Neural progenitor cell (in vitro differentiated cells): ENCODE measurements at regions not wholly inside any gene's neighbourhood (a gene's known extent, or its start where the extent isn't known, plus 50 kb on each side); places are given as distances from the start of the nearest gene placed in this dataset.

ENCODE experiments used
- DNase-seq: peaks from one replicate; pipeline ENCODE4 v3.0.0-alpha.2; 2016; ENCODE audit warnings: low spot score
- H2AFZ ChIP-seq: fragments of 200-600 bp; sonication (generic); replicated peaks from 2 replicates; pipeline ENCODE4 v1.6.1; 2016; ENCODE audit warnings: antibody characterized with exemption
- H3F3A ChIP-seq: fragments of 200-600 bp; sonication (generic); 2 replicates; pipeline ENCODE4 v1.6.1; 2016; ENCODE audit warnings: antibody characterized with exemption, low read depth
- H3K27ac ChIP-seq: fragments of 200-600 bp; sonication (generic); 2 replicates; pipeline ENCODE4 v1.5.1; 2016; ENCODE audit warnings: mild to moderate bottlenecking
- H3K27me3 ChIP-seq: fragments of 200-600 bp; sonication (generic); 2 replicates; pipeline ENCODE4 v1.6.1; 2016; ENCODE audit warnings: mild to moderate bottlenecking, moderate library complexity
- H3K36me3 ChIP-seq: fragments of 200-600 bp; sonication (generic); 2 replicates; pipeline ENCODE4 v1.5.1; 2016
- H3K4me1 ChIP-seq: fragments of 200-600 bp; sonication (generic); 2 replicates; pipeline ENCODE4 v1.6.1; 2016; ENCODE audit warnings: mixed run types
- H3K4me2 ChIP-seq: fragments of 200-600 bp; sonication (generic); 2 replicates; pipeline ENCODE4 v1.6.1; 2016
- H3K4me3 ChIP-seq: fragments of 200-600 bp; sonication (generic); 2 replicates; pipeline ENCODE4 v1.5.1; 2016
- H3K79me2 ChIP-seq: fragments of 200-600 bp; sonication (generic); 2 replicates; pipeline ENCODE4 v1.6.1; 2016; ENCODE audit warnings: low read depth
- H3K9ac ChIP-seq: fragments of 200-600 bp; sonication (generic); 2 replicates; pipeline ENCODE4 v1.6.1; 2016
- H3K9me3 ChIP-seq: fragments of 200-600 bp; sonication (generic); 2 replicates; pipeline ENCODE4 v1.5.1; 2016; ENCODE audit warnings: low read depth
- H4K20me1 ChIP-seq: fragments of 200-600 bp; sonication (generic); 2 replicates; pipeline ENCODE4 v1.6.1; 2016; ENCODE audit warnings: low read depth
- H3K27ac Mint-ChIP-seq: 3 replicates; pipeline ENCODE4 v1.8.0; 2021; ENCODE audit warnings: mixed read lengths
- H3K27me3 Mint-ChIP-seq: 2 replicates; pipeline ENCODE4 v1.8.0; 2022; ENCODE audit warnings: low read depth, mild to moderate bottlenecking, inconsistent platforms, moderate library complexity, mixed read lengths; ENCODE audit not compliant: insufficient read depth
- H3K36me3 Mint-ChIP-seq: 3 replicates; pipeline ENCODE4 v1.8.0; 2021; ENCODE audit warnings: mixed read lengths
- H3K4me1 Mint-ChIP-seq: 3 replicates; pipeline ENCODE4 v1.8.0; 2021; ENCODE audit warnings: mixed read lengths
- H3K4me3 Mint-ChIP-seq: 3 replicates; pipeline ENCODE4 v1.8.0; 2021; ENCODE audit warnings: mild to moderate bottlenecking, moderate library complexity, mixed read lengths
- H3K9me3 Mint-ChIP-seq: 3 replicates; pipeline ENCODE4 v1.8.0; 2020; ENCODE audit warnings: mixed read lengths
- EZH2 ChIP-seq: fragments of 200-600 bp; sonication (generic); IDR thresholded peaks from 2 replicates; pipeline ENCODE4 v1.6.1; 2017; ENCODE audit warnings: antibody characterized with exemption, mild to moderate bottlenecking, moderate library complexity
- EZH2phosphoT487 ChIP-seq: fragments of 200-600 bp; sonication (generic); IDR thresholded peaks from 2 replicates; pipeline ENCODE4 v1.6.1; 2017; ENCODE audit warnings: antibody characterized with exemption
- TF ChIP-seq, protein P1 (sequence below): fragments of 200-600 bp; sonication (generic); IDR thresholded peaks from 2 replicates; pipeline ENCODE4 v1.5.1; 2017; ENCODE audit warnings: antibody characterized with exemption, mild to moderate bottlenecking

DNA sequence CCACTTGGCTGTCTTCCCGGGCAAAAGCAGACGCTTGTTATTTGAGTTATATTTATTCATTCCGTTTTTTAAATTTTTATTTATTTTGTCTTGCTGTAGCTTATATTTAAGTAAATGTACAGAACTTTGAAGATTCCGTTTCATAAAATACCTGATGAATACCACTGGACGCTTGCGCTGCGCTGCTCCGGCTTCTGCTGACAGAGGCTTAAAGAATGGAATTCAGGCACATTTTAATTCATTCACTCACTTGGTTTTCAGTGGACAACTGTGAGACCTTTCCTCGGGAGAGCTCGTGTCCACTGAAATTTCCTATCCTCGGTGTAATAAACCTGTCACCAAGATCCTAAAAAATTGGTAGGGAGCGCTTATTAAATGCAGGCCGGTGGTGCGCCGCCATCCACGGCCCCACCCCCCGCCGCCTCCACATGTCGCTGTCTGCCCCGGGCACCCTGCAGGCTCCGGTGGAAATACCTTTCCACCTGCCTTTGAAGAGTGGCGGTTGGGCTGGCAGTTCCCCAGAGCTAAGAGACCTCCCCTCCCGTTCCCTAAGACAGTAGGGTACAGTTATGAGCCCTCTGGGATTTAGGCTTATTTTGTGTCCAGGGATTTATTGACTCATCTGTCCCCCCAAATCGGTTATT, 62.5 kb upstream of the UBE2E1 start:
- no peaks in the 10 kb centered on the region for H3K36me3 Mint-ChIP-seq
- no peak overlapping the region for H3K4me3 Mint-ChIP-seq
- H3K4me3 ChIP-seq = peak overlapping the region; percentile 41
- no peaks in the 10 kb centered on the region for H3K36me3 ChIP-seq
- H3K9me3 ChIP-seq = no peaks in the 10 kb centered on the region
- H3K9me3 Mint-ChIP-seq = no peaks in the 10 kb centered on the region
- no peak for TF ChIP-seq EZH2
- TF ChIP-seq, protein P1, sequence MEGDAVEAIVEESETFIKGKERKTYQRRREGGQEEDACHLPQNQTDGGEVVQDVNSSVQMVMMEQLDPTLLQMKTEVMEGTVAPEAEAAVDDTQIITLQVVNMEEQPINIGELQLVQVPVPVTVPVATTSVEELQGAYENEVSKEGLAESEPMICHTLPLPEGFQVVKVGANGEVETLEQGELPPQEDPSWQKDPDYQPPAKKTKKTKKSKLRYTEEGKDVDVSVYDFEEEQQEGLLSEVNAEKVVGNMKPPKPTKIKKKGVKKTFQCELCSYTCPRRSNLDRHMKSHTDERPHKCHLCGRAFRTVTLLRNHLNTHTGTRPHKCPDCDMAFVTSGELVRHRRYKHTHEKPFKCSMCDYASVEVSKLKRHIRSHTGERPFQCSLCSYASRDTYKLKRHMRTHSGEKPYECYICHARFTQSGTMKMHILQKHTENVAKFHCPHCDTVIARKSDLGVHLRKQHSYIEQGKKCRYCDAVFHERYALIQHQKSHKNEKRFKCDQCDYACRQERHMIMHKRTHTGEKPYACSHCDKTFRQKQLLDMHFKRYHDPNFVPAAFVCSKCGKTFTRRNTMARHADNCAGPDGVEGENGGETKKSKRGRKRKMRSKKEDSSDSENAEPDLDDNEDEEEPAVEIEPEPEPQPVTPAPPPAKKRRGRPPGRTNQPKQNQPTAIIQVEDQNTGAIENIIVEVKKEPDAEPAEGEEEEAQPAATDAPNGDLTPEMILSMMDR = peak; percentile 45
- no peak overlapping the region for H3K27ac Mint-ChIP-seq
- H4K20me1 ChIP-seq = no peaks in the 10 kb centered on the region
- DNase-seq = peak; percentile 51
- no peak overlapping the region for H3K9ac ChIP-seq
- H3K4me1 ChIP-seq = peaks cover 40% of the 10 kb centered on the region
- no peak overlapping the region for H2AFZ ChIP-seq
- H3K4me2 ChIP-seq = peak overlapping the region; percentile 79
- no peak overlapping the region for H3K27ac ChIP-seq
- no peaks in the 10 kb centered on the region for H3K79me2 ChIP-seq
- peaks cover 34% of the 10 kb centered on the region for H3K4me1 Mint-ChIP-seq
- peaks cover 6% of the 10 kb centered on the region for H3F3A ChIP-seq
- peaks cover 6% of the 10 kb centered on the region for H3K27me3 Mint-ChIP-seq
- peaks cover 46% of the 10 kb centered on the region for H3K27me3 ChIP-seq

DNA sequence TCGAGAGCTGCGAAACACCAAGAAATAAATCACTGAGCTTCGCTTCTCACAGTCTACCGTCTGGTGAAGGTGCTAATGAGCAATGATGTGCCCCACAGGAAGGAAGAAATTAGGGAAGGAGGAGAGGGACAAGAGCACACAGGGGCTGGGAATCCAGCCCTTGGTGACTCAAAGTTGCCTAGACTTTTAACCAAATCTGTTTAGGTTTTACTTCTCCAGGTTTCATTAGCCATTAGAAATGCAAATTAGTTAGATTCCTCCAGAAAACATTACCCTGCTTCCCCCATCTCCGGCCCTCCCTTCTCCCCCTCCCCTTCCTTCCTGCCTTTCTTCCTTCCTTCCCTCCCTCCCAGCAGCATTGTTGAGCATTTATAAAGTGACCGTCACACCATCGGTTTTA, 59.3 kb upstream of the UBE2E1 start:
- Histone ChIP-seq H3K9me3 (no peaks in the 10 kb centered on the region), H3K36me3 (no peaks in the 10 kb centered on the region), H3K4me1 (peaks cover 49% of the 10 kb centered on the region), H3K27ac (no peak overlapping the region), H3K4me2 (peak overlapping the region; percentile 37), H3K27me3 (peaks cover 42% of the 10 kb centered on the region), H4K20me1 (no peaks in the 10 kb centered on the region), H3K9ac (no peak overlapping the region), H3K4me3 (no peak overlapping the region), H3K79me2 (no peaks in the 10 kb centered on the region), H2AFZ (peak overlapping the region; percentile 93), H3F3A (peaks cover 9% of the 10 kb centered on the region)
- H3K4me3 Mint-ChIP-seq = no peak overlapping the region
- peaks cover 38% of the 10 kb centered on the region for H3K4me1 Mint-ChIP-seq
- DNase-seq = no peak
- TF ChIP-seq, protein P1 = no peak
- TF ChIP-seq EZH2phosphoT487 (no peak), EZH2 (no peak)
- H3K27me3 Mint-ChIP-seq = peaks cover 3% of the 10 kb centered on the region
- H3K36me3 Mint-ChIP-seq = no peaks in the 10 kb centered on the region
- no peak overlapping the region for H3K27ac Mint-ChIP-seq
- H3K9me3 Mint-ChIP-seq = no peaks in the 10 kb centered on the region

DNA sequence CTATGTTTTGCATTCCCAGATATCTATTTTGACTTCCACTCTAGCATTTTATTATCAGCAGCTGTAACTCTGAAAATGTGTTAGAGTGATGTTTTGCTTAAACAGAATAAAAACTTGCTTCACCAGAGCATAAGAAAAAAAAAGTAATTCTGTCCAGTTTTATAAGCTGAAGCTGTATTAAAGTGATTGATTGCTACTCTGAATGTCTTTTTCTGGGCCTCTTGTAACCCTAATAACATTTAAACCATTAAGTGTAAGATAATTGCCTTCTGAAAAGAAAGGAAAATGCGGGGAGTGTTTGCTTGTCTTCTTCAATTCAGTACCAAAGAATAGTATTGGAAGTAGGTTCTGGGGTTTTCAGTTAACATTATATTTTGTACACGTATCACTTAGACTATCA, 57.9 kb upstream of the UBE2E1 start:
- TF ChIP-seq EZH2phosphoT487 (no peak), EZH2 (no peak)
- TF ChIP-seq, protein P1 = no peak
- no peak overlapping the region for H3K9ac ChIP-seq
- H3F3A ChIP-seq = peaks cover 9% of the 10 kb centered on the region
- H3K27ac Mint-ChIP-seq = no peak overlapping the region
- no peaks in the 10 kb centered on the region for H3K79me2 ChIP-seq
- no peaks in the 10 kb centered on the region for H3K36me3 ChIP-seq
- H3K4me3 ChIP-seq = no peak overlapping the region
- H3K27ac ChIP-seq = no peak overlapping the region
- no peak for DNase-seq
- no peak overlapping the region for H3K4me3 Mint-ChIP-seq
- H2AFZ ChIP-seq = no peak overlapping the region
- no peaks in the 10 kb centered on the region for H3K9me3 Mint-ChIP-seq
- peaks cover 45% of the 10 kb centered on the region for H3K4me1 Mint-ChIP-seq
- no peaks in the 10 kb centered on the region for H3K36me3 Mint-ChIP-seq
- H3K9me3 ChIP-seq = no peaks in the 10 kb centered on the region
- peaks cover 28% of the 10 kb centered on the region for H3K27me3 ChIP-seq
- peaks cover 4% of the 10 kb centered on the region for H3K27me3 Mint-ChIP-seq
- H3K4me1 ChIP-seq = peaks cover 49% of the 10 kb centered on the region
- H4K20me1 ChIP-seq = no peaks in the 10 kb centered on the region
- H3K4me2 ChIP-seq = no peak overlapping the region
